DMS 273 (cell line): ENCODE measurements at regions not wholly inside any gene's neighbourhood (a gene's known extent, or its start where the extent isn't known, plus 50 kb on each side); places are given as distances from the start of the nearest gene placed in this dataset.
A peak's percentile ranks its signal among the peaks of the same experiment; 100 is the strongest.
"Not testable (repeated sequence)": the region's sequence is repeated elsewhere in the genome, so short reads cannot be mapped to it uniquely, and the experiment has no call there.

ENCODE experiments used
- DNase-seq: peaks from one replicate; lab custom pipeline; 2025; ENCODE audit not compliant: unreplicated experiment; lab: John Stamatoyannopoulos, UW

DNA sequence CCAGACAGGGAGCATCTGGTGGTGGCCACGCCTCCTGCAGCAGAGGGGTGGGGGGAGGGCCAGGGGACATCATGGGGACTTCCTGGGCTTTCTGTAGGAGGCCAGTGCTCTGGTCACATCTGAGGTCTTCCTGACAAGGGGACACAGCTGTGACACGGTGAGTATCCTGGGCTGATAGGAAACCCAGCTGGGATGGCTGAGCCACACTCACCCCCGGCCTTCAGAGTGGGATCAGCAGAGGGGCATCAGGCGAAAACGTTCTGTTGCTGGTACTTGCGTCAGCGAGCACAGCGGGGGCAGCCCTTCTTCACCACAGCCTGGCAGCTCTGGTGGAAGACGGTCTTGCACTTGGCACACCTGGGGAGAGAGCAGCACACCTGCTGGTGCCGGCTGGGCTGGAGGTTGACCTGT, 122.9 kb upstream of the SMURF2 start:
- DNase-seq: no peak

DNA sequence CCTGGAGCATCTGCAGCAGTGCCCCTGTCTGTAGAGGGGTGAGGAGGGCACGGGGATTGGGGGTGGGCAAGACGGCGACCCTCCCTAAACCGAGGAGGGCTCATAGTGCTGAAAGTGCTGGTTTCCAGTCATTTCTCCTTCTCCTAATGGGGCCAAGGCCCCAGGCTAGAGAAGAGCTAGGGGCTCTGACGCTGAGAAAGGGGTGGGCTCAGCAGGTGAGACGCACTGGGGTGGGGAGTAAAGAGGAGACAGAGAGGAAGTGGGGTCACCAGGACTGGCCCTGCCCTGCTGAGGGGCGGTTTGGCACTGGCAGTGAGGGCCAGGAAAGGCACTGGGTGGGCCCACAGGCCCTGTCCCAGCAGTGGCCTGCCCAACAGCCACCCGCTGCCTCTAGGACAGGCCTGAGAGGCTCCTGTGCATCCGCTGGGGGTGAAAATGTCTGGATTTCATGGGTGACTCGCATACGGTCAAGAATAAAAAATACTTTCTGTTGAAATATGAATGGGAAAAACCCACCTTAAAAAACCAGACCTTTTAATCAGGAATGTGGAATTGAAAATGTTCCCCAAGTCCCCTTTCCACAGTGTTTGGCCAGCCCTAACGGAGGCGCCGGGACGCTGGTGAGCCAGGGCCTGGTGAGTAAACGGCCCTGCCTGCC, 122.4 kb upstream of the SMURF2 start:
- DNase-seq: no peak

DNA sequence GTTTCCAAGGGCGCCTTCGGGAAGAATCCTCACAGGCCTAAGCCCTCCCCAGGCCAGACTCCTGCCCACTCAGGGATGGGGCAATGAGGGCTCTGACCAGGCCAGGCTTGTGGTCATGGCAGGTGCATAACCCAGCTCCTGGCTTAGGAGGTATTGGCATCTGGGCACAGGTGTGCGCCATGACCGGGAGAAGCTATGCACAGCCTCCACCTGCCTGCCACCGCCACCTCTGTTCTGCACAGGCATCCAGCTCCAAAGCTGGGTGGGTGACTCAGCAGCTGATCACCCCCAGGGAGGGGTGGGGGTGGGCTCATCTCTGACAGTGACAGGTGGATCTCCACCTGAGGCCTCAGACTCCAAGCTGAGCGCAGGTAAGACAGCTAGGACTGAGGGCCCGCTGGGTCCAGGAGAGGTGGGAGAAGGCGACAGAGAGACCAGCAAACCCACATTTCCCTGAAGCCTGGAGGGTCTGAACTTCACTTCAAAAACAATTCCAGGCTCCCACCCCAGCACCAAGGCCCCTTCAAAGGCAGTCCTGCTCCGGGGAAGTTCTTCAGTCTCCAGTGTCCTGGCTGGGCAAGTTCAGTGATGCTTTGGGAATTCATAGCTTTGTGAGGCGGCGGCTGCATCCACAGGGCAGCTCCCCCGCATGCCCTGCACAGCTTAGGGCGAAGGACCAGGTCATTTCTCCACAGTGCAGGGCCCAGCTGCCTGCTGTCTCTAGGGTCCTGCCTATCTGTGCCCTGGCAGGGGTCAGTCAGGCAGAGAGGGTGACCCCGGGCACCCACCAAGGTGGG, 121.6 kb upstream of the SMURF2 start:
- no peak for DNase-seq

DNA sequence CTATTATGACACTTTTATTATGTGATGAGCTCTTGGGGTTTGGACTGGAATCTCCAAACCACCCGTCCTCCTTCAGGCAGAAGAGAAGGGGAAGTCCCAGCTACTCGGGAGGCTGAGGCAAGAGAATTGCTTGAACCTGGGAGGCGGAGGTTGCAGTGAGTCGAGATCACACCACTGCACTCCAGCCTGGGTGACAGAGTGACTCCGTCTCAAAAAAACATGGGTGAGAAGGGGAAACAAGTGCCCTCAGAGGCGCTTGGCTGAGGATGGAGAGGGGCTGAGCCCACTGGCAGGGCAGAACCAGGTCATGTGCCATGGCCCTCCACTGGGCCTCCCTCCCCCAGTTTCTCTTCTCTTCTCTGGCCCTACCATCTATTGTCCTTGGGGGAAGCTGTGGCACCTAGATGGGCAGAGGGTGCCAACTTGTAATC, 120.9 kb upstream of the SMURF2 start:
- no peak for DNase-seq

DNA sequence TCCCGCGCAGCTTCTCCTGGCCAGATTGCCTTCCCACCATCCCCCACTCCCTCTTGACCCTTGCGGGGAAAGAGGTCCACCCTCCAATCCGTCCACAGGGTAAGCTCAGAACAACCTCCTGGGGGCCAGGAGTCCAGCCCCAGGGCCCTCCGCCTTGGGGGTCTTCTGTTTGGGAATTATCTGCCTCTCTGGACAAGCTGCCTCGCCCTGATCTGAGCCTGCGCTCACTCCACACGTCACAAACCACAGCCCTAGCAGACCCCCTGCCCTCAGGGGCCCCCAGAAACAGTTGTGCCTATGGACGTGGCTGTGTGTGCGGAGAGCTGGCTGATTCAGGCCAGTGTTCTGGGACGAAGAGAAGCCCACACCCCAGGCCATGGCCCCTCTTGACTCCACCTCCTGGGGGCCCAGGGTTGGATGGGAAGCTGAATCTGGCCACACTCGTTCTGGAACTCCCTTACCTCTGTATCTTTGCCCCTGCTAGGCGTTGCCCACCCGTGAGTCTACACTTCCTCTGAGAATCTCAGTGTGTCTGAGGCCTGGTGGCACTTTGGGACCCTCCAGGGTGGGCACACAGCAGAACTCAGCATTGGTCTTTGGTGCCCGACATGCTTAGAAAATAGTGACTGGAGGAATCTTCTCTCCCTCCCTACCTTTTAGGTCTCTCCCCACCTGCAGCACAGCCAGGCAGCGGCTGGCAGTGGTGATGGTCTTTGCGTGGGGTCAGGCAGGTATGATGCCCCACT, 119.9 kb upstream of the SMURF2 start:
- DNase-seq: no peak

DNA sequence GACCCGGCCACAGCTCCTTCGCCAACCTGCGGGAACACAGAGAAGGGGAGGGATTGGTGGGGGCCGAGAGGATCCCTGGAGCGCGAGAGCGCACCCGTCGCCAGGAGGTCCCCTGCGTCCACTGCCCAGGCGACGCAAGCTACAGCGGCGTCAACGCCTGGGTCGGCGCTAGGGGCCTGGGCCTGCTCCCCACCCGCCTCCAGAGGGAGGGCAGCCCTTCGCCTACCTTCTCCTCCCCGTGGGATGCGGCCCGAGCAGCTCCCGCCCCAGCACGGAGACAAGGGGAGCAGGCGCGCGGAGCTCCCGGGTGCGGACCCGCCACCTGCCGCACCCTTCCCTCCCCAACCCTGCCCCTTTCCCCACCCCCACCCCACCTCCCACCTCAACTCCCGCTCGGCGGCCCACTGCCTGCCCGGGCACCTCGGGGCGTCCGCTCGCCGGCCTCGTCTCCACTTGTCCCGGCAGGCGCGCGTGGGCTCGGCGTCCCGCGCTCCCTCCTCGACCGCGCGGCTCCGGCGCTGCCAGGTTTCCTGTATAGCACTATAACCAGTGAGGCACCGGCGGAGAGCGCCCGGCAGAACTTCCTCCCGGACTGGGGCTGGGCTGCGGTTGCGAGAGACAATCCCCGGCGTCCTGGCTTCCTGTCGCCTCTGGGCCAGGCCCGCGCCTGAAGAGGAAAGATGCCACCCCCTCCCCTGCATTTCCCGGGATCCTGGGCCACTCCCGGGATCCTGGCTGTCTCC, 119.1 kb upstream of the SMURF2 start:
- DNase-seq: peak; percentile 57

DNA sequence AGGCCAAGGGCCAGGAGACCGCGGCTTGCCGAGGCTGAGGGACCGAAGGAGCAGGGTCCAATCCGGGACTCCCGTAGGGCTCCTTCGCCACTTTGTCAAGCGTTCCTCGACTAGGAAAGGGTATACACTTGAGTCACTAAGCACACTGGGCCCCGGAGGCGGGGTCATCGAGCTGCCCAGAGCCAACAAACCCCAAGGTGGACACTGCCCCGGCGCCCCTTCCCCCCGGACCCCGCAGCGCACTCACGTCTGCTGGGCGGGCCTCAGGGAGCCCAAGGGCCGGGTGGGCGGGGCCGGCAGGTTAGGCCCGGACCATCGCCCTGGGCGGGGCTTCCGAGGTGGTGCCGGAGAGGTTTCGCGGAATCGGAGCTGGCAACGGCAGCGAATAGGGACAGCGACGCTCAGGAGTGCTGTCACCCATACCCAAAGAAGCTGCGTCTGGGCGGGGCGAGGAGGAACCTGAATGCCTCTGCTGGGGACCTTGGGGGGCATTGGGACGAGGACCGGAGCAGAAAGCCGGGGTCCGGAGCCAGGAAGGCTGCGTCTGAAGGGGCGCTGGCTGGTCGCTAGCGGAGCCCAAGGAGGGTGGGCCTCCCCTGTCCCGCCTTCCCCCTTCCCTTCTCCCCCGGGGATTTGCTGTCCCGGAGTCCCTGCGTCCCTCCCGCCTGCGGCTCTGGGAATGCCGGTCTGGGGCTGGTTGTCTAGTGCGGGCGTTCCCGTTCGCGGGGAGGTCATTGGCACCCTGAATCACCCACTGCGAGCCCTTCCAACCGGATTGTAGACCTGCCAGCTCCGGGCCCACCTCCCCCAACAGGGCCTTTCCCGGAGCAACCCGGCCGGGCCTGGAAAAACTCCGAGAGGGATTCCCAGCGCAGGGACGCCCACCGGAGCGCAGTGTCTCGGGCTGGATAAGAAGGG, 118.2 kb upstream of the SMURF2 start:
- peak; percentile 72 for DNase-seq

DNA sequence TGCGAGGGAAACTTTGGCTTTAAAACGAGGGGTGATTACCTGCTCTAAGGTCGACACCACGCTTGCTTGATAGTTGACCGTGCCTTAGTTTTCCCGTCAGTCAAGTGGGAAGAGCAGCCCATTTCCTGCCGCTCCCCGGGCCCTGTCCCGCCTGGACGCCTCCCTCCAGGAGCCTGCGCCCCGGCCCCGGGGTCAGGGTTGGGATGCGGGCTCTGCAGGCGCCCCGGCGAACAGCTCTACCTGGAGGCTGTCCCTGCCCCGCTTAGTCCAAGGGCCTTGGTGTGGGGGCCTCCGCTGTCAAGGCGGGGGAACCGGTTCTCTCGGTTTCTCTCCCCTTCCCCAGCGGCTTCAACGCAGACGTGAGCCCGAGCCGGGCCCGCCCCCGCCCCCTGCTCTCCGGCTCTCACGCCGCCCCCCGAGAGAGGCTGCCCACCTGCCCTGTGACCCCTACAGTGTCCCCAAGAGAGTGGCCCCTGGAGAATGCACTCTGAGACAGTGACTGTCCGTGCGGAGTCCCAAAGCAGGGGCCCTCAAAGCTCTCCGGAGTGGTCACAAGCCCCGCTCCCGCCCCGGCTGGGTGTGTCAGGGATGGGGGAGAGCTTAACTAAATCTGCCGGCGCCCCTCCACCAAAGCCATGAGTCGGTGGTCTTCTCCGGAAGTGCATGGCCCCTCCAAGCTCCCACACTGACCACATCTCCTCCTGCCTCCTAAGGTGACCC, 117.4 kb upstream of the SMURF2 start:
- DNase-seq: peak; percentile 52

DNA sequence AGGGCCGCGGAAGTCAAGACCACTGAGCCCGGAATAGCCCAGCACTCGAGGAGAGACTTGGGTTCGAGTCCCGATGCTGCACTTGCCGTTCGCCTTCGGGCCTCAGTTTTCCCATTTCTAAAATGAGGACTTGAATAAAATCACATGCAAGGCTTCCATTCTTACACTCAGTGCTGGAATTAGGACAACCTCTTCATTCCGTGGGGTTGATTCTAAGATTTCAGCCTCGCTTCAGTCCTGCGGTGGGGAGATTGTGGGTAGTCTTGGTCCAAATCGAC, 116.9 kb upstream of the SMURF2 start:
- DNase-seq: not testable (repeated sequence)

DNA sequence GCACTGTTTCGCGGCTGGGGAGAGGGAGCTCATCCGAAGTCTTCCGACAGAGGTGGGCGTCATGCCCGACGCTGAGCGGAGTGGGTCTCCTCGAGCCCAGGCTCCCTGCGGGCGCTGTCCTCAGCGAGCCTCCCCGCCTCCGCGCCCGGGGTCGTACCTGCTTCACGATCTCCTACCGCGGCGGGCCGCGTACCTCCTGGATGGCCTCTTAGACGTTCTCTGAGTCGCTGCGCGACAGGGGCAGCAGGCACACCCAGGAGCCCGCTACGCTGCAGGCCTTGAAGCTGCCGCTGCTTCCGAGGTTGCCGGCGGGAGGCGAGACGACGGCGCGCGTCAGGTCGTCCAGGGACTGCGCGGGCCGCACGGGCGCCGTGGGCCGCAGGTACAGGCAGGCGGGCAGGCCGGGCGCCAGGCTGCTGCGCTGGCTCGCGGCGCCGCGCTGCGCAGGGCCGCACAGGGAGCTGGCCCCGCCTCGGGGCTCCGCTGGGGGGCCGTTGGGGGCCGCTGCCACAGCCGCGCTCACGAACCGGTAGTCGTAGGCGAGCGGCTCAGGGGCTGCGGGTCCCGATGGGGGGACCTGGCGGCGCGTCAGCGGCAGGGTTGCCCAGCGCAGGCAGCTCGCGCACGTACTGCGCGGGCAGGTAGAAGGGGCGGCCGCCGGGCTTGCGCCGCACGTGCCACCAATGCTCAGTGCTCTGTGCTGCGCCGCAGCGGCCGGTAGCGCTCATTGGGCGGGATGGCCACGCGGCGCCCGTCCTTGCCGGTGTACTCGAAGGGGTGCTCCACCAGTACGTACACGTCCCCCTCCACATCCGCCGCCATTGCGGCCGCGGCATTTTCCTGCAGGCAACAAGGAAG, 116.4 kb upstream of the SMURF2 start:
- peak; percentile 85 for DNase-seq

DNA sequence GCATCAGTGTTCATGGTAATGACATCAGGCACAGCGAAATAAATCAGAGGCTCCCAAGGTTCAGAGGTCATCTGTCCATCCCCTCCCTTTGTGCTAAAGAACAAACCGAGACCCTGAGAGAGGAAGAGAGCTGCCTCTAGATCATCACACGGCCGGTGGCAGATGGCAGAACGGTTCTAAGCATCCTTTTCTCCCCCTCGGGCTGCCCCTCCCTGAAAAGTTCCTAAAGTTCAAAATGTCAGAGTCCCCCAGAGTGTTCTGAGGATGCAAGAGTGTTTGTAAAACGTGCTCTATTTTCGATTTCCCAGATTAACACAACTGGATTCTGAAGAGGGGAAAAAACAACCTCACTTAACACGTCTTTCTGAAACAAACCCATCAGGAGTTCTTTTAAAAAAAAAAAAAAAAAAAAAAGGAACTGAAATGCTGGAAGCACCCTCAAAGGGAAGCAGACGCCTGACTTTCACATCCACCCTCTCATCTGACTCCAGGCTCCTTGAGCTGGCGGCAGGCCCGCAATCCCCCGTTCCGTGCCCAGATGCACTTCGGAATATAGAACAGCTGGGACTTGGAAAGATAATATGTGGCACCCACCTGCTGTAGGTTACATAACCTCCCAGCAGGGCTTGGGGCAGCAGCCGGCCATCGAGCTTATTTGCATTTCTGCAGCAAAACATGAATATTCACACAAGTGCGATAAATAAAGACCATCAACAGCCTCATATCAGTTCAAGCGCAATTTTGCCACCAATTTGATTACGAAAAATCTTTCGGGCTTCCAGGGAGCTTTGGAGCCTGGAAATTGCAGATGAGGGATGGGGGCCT, 115.5 kb upstream of the SMURF2 start:
- DNase-seq: peak; percentile 95

DNA sequence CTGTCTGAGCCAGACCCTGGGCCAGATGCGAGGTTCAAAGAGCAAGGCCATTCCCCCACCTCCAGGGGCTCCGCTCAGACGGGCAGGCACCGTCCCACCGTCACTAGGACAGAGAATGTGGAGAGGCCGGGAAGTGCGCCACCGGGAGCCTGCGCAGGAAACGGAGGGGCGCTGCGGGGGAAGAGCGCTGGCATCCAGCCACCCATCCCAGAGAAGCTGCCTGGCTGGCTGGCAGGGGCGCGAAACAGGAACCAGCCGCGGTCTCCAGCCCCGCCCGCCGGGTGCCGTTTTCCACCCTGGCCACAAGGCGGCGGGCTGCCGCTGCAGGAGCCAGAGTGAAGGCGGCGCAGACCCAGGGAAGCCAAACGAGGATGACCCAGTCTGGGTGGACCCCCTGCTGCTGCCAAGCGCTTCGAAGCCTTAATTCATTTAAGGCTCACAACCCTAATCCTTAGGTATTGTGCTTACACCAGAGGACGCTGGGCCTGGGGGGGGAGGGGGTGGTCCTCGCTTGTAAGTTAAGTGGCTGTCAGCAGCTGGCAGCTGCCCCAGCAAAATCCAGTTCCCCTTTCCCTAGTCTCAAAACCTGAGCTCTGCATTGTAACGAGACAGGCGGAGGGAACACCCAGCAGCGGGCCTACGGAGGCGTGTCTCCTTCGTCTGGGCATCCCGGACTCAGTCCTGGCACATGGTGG, 114.8 kb upstream of the SMURF2 start:
- DNase-seq: peak; percentile 95

DNA sequence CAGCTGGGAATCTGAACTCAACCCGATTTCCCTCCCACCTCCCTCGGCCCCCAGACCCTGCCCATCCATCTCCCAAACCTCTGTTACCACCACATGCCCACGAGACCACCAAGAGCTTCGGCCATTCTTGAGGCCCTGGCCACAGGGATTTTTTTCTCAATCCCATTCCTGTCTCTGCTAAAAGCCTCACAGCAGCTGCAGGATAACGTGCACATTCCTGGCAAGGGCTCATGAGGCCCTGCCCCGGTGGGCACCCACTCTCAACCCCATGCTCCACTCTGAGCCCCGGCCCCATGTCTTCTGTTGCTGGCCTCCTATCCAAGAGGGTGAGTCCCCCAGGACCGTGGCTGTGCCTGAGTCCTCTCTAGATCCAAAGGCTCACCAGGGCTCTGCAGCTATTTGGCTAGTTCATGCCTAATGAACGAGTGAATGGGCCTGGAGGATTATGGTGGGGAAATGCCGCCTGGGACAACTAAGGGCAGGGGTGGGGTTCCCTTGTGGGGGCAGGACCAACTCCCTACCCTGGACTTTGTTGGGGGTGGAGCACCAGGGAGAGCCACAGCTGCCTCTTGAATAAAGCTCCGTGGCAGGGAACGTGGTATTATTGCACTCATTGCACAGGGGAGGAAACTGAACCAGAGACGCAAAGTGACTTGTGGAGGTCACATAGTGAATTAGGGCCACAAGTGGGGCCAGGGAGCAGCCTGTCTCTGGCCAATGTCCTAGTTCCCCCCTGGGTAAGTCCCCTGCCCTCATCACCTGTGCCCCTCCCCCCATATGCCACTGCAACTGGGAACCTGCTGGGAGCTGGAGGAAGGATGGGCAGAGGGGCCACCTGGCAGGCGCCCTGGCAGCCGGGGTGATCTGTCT, 113.8 kb upstream of the SMURF2 start:
- peak; percentile 46 for DNase-seq

DNA sequence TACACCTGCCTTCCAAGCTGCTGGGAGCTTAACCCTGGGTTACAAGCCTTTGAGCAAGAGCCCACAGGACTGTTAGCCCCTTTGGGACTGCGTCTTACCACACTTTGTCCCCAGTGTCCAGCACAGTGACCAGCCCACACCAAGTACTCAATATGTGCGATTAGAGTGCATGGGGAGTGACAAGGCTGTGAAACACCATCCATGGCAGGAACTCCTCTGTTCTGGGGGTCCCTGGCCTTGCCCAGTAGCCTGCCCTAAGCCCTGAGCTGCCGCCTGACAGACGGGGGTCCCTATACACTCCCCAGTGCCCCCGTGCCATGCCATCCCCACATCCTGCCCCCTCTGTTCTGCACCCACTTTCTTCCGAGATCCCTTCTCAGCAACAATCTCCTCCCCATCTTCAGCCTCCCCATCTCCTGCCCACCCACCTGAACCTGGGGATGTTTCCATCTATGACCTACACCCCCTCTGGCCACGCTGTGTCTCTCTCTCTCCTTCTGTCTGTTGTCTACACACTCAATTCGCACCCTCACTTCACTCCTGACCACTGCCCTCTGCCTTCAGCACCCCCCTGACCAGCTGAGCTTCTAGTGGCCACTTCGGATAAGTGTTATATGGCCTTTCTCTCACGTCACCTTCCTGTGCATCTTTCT, 112.9 kb upstream of the SMURF2 start:
- DNase-seq: no peak

DNA sequence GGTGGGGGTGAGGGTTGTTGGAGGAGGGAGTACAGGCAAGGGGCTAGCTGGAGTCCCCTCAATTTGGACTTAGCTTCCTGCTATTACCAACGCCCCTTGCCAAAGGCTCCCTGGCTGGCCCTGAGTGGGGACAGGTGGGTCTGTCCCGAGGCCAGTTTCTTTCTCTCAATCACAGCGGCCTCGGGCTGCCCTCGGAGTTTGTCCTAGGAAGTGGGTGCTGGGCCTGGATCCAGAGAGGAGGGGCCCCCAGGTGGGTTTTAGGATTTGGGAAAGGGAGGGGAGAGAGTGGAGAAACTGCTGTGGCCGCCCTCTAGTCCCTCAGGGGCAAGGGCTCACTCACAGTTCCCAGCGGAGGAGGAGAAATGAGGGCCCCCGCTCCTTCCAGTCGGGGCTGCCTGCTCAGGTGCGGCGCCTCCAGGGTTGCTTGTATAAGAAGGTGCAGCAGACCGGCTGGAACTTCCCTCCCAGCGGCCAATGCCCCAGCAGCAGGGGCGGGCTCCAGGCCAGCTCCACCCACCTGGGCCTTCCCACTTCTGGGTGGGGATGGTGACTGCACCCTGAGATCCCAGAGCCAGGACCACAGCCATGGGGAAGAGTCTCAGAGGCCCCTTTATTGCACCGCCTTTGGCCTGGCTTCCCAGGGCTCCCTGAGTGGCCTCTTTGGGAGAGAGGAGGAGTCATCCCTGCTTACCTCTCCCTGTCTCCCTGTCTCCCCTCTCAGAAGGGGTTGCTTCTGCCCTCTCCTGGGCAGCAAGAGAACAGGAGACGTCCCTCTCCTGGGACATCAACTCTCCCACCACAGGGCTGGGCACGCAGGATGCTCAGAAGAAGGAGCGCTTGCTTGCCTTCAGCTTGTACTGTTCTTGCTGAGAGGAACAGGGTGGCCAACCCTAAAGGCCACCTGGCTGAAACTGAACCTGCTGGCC, 112.0 kb upstream of the SMURF2 start:
- peak; percentile 64 for DNase-seq
